GM12865 (cell line): ENCODE measurements at regions not wholly inside any gene's neighbourhood (a gene's known extent, or its start where the extent isn't known, plus 50 kb on each side); places are given as distances from the start of the nearest gene placed in this dataset.

ENCODE experiments used
- DNase-seq: peaks from one replicate; pipeline ENCODE4 v3.0.0; 2010; ENCODE audit warnings: low read depth
- H3K4me3 ChIP-seq: 2 replicates; pipeline ENCODE4 v1.5.1; 2011; ENCODE audit warnings: mild to moderate bottlenecking, low read depth, low read length, control low read depth
- CTCF ChIP-seq: IDR thresholded peaks from 2 replicates; pipeline ENCODE4 v1.5.1; 2011; ENCODE audit warnings: low read length, control low read depth, low read depth, inconsistent platforms; ENCODE audit not compliant: insufficient read depth; ENCODE audit errors: missing control alignments

- DNase-seq, result no peak
- no peak overlapping the region for H3K4me3 ChIP-seq
- TF ChIP-seq CTCF, result no peak
These were observed 53.6 kb upstream of the NT5E start for GRCh38 chr6:85396159-85396808.

GRCh38 chr6:85395746-85396145 is 54.1 kb upstream of the NT5E start:
- no peak overlapping the region for H3K4me3 ChIP-seq
- DNase-seq, result no peak
- no peak for TF ChIP-seq CTCF

GRCh38 chr6:85394853-85395538 is 54.9 kb upstream of the NT5E start:
- no peak for DNase-seq
- no peak overlapping the region for H3K4me3 ChIP-seq
- TF ChIP-seq CTCF, result no peak

GRCh38 chr6:85394199-85394598 is 55.7 kb upstream of the NT5E start:
- no peak for TF ChIP-seq CTCF
- no peak overlapping the region for H3K4me3 ChIP-seq
- no peak for DNase-seq

GRCh38 chr6:85392379-85392778 is 57.5 kb upstream of the NT5E start:
- DNase-seq, result no peak
- no peak for TF ChIP-seq CTCF

GRCh38 chr6:85390775-85391174 is 59.1 kb upstream of the NT5E start:
- no peak for TF ChIP-seq CTCF
- H3K4me3 ChIP-seq, result no peak overlapping the region
- DNase-seq, result no peak

More at GRCh38 chr6:85392379-85392778, 57.5 kb upstream of the NT5E start:
- no peak overlapping the region for H3K4me3 ChIP-seq
